TTC549 (cell line): ENCODE measurements at regions not wholly inside any gene's neighbourhood (a gene's known extent, or its start where the extent isn't known, plus 50 kb on each side); places are given as distances from the start of the nearest gene placed in this dataset.
"Not testable (repeated sequence)": the region's sequence is repeated elsewhere in the genome, so short reads cannot be mapped to it uniquely, and the experiment has no call there.

ENCODE experiments used
- FAIRE-seq: peaks from 2 replicates; lab custom pipeline; 2012; peaks lifted over from hg19 to GRCh38; lab: Jason Lieb, UNC

GRCh38 chr14:28626780-28627179, 139.8 kb upstream of the FOXG1 start:
- no peak for FAIRE-seq

DNA sequence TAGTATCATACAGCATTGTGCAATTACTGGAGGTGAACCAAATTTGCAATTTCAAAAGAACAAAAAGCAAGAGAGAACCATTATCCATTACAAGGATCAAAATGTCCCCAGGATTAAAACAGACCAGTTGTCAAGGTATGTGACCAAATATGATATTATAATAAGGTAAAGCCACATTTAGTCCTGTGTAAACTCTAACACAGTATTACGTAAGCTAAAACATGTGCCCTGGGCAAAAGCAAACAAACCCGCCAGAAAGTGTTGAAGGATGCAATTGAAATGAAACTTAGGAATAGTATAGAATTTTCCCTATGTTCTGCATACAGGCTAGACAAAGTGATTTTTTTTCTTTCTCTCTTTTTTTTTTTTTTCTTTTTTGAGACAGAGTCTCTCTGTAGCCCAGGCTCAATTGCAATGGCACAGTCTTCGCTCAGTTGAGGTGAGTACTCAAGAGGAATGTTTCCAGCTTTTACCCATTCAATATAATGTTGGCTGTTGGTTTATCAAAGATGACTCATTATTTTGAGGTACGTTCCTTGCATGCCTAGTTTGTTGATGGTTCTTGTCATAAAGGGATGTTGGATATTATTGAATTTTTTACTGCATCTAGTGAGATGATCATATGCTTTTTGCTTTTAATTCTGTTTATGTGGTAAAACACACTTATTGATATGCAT, 137.1 kb upstream of the FOXG1 start:
- no peak for FAIRE-seq

DNA sequence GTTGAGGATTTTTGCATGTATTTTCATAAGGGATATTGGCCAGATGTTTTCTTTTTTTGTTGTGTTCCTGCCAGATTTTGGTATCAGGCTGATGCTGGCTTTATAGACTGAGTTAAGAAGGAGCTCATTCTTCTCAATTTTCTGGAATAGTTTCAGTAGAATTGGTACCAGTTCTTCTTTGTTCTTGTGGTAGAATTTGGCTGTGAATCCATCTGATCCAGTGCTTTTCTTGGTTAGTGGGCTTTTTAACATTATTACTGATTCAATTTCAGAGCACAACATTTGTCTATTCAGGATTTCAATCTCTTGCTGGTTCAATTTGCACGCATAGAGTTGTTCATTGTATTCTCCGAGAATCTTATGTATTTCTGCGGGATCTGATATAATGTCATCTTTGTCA, 136.5 kb upstream of the FOXG1 start:
- no peak for FAIRE-seq

GRCh38 chr14:28635387-28635786, 131.2 kb upstream of the FOXG1 start:
- FAIRE-seq: peak; percentile 88

GRCh38 chr14:28635816-28636215, 130.8 kb upstream of the FOXG1 start:
- FAIRE-seq: not testable (repeated sequence)

- FAIRE-seq: not testable (repeated sequence)
These were observed 125.4 kb upstream of the FOXG1 start for GRCh38 chr14:28641189-28641588.

- no peak for FAIRE-seq
These were observed 115.4 kb upstream of the FOXG1 start for GRCh38 chr14:28651148-28651547.

- no peak for FAIRE-seq
These were observed 113.8 kb upstream of the FOXG1 start for GRCh38 chr14:28652782-28653181.

DNA sequence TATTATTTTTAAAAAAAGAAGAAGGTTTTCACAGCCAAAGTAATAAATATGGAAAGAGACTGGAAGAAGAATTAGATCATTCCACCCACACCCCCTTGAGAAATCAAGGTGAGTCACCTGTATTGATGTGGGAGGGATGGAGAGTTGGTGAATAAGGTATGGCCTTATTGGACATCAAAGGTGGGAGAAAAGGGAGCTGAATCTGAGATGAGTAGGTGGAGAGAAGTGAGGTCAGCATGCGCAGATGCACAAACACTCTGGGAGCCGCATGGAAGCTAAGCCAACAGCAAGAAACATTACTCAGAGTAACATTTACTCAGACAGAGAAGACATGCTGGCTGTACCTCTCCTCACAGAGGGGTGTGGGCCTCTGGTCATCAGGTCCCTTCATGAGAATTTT, 113.1 kb upstream of the FOXG1 start:
- FAIRE-seq: no peak

DNA sequence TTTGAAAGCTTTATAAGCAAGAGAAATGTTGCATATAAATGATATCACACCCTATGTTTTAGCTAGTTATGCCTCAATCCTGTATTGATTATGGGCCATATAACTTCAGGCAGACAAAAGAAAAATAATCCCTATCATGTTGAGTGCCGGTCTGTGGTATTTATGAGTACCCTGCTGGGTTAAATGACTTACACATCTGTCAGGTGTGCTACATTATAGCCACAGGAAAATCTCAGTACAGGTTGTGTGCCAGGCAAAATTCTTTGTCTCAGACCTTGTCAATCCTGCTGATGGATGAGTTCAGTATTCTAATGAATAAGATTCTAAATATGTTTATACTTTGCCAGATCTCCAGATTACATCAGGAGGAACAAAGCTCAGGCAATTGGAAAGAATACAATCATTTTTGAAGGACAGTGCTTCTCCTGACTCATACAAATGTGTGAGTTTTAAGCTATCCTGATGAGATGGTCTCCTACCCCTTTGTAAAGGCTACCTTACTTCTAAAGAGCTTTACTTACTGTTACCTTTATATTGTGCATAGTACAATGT, 109.8 kb upstream of the FOXG1 start:
- no peak for FAIRE-seq

GRCh38 chr14:28661171-28661772, 105.3 kb upstream of the FOXG1 start:
- FAIRE-seq: no peak

- no peak for FAIRE-seq
These were observed 99.6 kb upstream of the FOXG1 start for GRCh38 chr14:28666961-28667360.

GRCh38 chr14:28671425-28671824, 95.2 kb upstream of the FOXG1 start:
- no peak for FAIRE-seq

- FAIRE-seq: no peak
These were observed 93.5 kb upstream of the FOXG1 start for GRCh38 chr14:28673056-28673455.

DNA sequence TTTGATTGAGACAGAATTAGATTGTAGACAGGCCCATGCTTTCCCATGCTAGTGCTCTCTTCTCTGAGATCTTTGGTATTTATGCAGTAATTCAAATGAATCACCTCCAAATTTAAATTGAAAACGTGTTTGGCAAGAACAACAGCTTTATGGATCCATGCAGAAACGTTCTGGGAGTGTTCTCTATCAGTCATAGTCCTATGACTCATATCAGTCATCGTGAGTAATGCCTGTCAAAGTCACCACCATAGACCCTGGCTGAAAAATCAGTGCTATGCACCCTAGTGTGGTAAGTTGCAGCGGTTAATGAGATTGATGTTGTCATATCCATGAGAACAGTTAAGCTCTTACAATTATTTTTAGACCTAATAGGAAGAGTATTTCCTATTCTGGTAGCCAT, 90.1 kb upstream of the FOXG1 start:
- FAIRE-seq: no peak

DNA sequence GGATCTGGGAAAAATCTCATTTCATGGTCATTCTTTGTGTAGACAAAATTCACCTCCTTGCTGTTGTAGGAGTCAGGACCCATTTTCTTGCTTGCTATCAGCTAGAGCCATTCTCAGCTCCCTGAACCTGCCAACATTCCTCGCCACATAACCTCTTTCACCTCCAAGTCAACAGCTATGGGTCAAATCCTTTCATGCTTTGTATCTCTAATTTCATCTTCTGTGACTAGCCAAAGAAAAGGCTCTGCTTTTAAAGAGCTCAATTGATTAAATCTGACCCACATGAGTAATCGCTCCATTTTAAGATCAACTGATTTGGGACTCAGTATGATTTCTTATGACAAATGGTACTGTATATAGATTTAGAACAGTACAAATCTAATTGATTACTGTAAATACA, 89.2 kb upstream of the FOXG1 start:
- FAIRE-seq: no peak

- no peak for FAIRE-seq
These were observed 87.7 kb upstream of the FOXG1 start for GRCh38 chr14:28678887-28679286.

DNA sequence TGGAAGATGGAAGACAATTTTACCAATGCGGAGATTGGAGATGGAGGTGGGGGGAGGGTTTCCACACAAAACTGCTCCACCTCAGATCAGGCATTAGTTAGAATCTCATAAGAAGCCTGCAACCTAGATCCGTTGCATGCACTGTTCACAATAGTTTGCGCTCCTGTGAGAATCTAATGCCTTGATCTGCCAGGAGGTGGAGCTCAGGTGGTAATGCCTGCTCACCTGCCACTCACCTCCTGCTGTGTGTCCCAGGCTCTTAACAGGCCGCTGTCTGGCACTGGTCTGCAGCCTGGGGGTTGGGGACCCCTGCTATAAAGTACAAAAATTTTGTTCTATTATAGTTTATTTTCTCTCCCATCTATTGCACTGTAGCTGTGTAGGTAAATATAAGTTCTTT, 84.9 kb upstream of the FOXG1 start:
- no peak for FAIRE-seq

- FAIRE-seq: no peak
These were observed 76.4 kb upstream of the FOXG1 start for GRCh38 chr14:28690029-28690692.

DNA sequence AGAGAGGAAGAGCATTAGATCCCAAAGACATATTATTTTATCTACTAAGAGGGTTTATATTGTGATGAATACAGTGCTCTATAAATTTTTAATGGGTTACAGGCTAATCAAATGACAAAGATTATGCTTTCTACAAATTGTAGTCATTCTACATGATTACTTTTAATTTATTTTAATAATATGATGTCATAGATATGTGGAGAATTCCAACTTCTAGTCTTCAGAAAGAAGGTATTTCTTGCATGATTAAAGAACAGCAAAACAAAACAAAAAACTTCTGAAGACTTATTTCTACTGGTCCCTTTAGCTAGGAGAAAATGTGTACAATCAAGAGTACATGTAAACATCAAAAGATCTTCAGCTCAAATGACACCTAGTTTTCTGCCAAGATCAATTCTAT, 71.5 kb upstream of the FOXG1 start:
- FAIRE-seq: no peak

DNA sequence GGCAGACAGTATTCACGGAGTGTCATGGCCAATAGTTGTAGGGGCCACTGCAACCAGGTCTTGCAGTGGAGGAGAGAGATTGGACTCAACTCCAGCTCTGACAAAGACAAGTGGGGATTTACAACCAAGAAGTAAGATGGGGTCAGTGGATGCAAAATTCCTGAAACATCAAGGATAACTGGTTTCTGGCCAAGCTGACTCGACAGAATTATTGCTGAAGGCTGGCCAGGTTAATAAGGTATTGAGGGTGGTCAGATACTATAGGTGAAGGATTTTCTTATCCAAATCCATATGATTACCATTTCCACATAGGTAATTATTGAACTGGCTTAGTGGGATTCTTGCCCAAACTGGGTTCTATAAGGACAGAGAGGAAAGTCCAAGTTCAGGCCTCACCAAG, 64.9 kb upstream of the FOXG1 start:
- no peak for FAIRE-seq

DNA sequence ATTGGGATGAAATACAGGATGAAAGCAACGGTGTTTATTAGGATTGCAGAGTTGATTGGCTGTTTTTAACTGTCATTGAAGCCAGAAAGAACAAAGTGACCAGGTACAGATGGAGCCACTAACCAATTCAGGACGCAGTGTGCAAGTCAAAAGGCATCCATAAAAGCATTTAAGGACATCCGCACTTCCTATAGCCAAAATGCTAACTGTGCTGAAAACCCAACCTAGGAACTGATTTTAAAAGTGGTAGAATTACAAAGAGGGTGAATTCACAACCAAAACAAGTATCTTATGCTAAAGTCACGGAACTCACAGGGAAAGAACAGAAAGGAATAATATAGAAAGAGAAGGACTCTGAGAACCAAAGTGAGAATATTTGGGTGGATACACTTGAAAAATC, 63.1 kb upstream of the FOXG1 start:
- no peak for FAIRE-seq

- FAIRE-seq: no peak
These were observed 62.4 kb upstream of the FOXG1 start for GRCh38 chr14:28704153-28704552.

GRCh38 chr14:28707814-28708213, 58.8 kb upstream of the FOXG1 start:
- FAIRE-seq: no peak
